ENCODE measurements at regions not wholly inside any gene's neighbourhood (a gene's known extent, or its start where the extent isn't known, plus 50 kb on each side); places are given as distances from the start of the nearest gene placed in this dataset.

DNA sequence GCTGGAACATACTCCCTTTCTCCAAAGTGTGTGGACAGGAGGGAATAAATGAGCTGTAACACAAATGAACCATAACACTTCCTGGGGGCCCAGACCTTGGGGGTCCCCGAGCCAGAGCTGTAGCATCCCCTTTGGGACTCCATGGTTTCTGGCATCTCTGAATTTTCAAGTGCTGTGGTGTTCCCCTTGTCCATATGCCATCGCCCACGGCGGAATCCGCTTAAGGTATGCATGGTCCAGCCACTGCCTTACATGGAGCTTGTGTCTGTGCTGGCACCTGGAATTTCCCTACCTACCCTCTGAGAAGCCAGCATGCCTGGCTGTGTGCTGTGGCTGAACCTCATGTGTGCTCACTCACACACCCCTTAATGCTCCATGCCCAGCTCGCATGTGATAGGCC lies 943.6 kb downstream of the SLITRK1 start:
- TF ChIP-seq MYC (IDR thresholded peaks at IDR 0.05; ENCODE audit: low read depth, low read length) (no peak), POLR2A (IDR thresholded peaks at IDR 0.05; ENCODE audit: extremely low read depth, insufficient read length) (no peak)
- TF ChIP-seq, protein P1, sequence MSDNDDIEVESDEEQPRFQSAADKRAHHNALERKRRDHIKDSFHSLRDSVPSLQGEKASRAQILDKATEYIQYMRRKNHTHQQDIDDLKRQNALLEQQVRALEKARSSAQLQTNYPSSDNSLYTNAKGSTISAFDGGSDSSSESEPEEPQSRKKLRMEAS (IDR thresholded peaks at IDR 0.05; ENCODE audit: low read depth, low read length) = no peak
- TF ChIP-seq, protein P2, sequence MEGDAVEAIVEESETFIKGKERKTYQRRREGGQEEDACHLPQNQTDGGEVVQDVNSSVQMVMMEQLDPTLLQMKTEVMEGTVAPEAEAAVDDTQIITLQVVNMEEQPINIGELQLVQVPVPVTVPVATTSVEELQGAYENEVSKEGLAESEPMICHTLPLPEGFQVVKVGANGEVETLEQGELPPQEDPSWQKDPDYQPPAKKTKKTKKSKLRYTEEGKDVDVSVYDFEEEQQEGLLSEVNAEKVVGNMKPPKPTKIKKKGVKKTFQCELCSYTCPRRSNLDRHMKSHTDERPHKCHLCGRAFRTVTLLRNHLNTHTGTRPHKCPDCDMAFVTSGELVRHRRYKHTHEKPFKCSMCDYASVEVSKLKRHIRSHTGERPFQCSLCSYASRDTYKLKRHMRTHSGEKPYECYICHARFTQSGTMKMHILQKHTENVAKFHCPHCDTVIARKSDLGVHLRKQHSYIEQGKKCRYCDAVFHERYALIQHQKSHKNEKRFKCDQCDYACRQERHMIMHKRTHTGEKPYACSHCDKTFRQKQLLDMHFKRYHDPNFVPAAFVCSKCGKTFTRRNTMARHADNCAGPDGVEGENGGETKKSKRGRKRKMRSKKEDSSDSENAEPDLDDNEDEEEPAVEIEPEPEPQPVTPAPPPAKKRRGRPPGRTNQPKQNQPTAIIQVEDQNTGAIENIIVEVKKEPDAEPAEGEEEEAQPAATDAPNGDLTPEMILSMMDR (IDR thresholded peaks at IDR 0.05; ENCODE audit: low read depth, low read length) = no peak
- no peak overlapping the region for H3K4me3 ChIP-seq (ENCODE audit: low read depth, low read length)
- DNase-seq (ENCODE audit: low read depth) = no peak

DNA sequence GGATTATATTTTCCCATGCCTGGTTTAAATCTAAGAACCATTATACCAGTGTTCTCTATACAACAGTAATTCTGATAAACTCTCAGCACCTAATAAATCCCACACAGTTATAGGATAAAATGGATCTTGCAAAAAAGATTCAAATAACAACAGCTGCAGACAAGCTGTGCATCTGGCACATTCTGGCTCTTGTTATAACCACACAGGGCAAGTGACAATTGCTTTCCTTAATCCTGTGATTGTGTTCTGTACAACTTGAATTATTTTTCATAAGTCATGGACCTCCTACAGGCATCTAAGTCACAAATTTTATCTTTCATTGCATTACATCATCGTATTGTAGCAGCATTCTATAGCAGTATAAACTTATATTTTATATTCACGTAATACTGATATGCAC lies 948.3 kb downstream of the SLITRK1 start:
- DNase-seq (ENCODE audit: low read depth) = no peak
- TF ChIP-seq POLR2A (IDR thresholded peaks at IDR 0.05; ENCODE audit: extremely low read depth, insufficient read length) (no peak), MYC (IDR thresholded peaks at IDR 0.05; ENCODE audit: low read depth, low read length) (no peak)
- TF ChIP-seq, protein P1 (IDR thresholded peaks at IDR 0.05; ENCODE audit: low read depth, low read length) = no peak
- TF ChIP-seq, protein P2 (IDR thresholded peaks at IDR 0.05; ENCODE audit: low read depth, low read length) = no peak
- H3K4me3 ChIP-seq (ENCODE audit: low read depth, low read length) = no peak overlapping the region

DNA sequence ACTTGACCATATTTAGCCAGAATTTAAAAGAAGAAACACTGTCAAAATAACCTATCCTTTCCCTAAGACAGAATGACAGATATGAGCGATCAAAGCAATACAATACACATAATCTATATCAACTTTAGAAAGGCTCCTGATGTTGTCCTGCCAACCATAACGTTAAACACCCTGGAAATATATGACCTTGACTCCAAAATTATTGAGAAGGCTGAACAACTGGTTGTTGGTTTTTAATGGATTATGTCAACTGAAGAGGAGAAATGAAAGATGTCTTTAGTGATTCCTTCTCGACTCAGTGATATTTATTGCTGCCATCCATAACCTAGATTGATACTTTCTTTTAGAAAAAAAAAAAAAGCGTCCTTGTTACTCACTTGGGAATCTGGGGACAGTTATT lies 957.2 kb downstream of the SLITRK1 start:
- no peak for DNase-seq (ENCODE audit: low read depth)
- no peak overlapping the region for H3K4me3 ChIP-seq (ENCODE audit: low read depth, low read length)
- TF ChIP-seq, protein P1 (IDR thresholded peaks at IDR 0.05; ENCODE audit: low read depth, low read length) = no peak

DNA sequence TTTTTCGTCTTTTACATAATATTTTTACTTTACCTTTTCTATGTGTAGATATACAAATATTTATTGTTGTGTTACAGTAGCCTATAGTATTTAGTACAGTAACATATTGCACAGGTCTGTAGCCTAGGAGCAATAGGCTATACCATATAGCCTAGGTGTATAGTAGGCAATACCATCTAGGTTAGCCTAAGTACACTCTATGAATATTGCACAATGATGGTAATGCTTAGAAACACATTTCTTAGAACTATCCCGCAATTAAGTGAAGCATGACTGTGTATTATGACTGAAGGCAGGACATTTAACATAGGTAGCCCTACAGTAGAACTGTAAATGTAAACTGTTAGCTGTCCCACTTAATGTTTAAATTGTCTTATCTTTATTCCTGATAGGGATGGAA lies 964.3 kb downstream of the SLITRK1 start:
- H3K4me3 ChIP-seq (ENCODE audit: low read depth, low read length) = no peak overlapping the region
- TF ChIP-seq, protein P1 (IDR thresholded peaks at IDR 0.05; ENCODE audit: low read depth, low read length) = no peak
- DNase-seq (ENCODE audit: low read depth) = no peak

DNA sequence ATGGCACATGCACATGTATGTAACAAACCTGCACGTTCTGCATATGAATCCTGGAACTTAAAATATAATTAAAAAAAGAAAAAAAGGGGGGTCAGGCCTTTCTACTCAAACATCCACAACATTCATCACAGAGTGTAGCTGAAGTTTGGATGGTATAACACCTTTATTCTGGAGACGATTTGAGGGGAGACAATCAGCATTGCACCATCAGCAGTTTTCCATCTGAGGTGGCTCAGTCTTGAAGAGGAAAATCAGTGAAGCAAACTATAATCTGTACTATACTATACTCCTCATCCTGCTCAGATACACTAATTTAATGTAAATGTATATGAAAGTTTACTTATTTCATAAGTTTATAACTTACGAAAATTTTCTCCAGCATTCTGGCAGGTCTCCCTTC lies 969.7 kb downstream of the SLITRK1 start:
- TF ChIP-seq, protein P2 (IDR thresholded peaks at IDR 0.05; ENCODE audit: low read depth, low read length) = no peak
- no peak for TF ChIP-seq POLR2A (IDR thresholded peaks at IDR 0.05; ENCODE audit: extremely low read depth, insufficient read length)
- no peak for TF ChIP-seq MYC (IDR thresholded peaks at IDR 0.05; ENCODE audit: low read depth, low read length)
- TF ChIP-seq, protein P1 (IDR thresholded peaks at IDR 0.05; ENCODE audit: low read depth, low read length) = no peak
- DNase-seq (ENCODE audit: low read depth) = no peak
- H3K4me3 ChIP-seq (ENCODE audit: low read depth, low read length) = no peak overlapping the region

DNA sequence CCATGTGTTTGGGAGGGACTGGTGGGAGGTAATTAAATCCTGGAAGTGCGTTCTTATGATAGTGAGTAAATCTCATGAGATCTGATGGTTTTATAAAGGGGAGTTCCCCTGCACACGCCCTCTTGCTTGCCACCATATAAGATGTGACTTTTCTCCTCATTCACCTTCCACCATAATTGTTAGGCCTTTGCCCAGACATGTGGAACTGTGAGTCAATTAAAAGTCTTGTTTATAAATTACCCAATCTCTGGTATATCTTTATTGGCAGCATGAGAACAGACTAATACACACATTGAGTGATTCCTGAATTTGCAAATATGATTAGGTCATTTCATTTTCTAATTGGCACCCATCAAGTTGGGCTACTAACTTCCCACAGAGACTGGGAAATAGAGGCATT lies 977.2 kb downstream of the SLITRK1 start:
- H3K4me3 ChIP-seq (ENCODE audit: low read depth, low read length) = no peak overlapping the region
- TF ChIP-seq MYC (IDR thresholded peaks at IDR 0.05; ENCODE audit: low read depth, low read length) (no peak), POLR2A (IDR thresholded peaks at IDR 0.05; ENCODE audit: extremely low read depth, insufficient read length) (no peak)
- TF ChIP-seq, protein P2 (IDR thresholded peaks at IDR 0.05; ENCODE audit: low read depth, low read length) = no peak
- TF ChIP-seq, protein P1 (IDR thresholded peaks at IDR 0.05; ENCODE audit: low read depth, low read length) = no peak
- DNase-seq (ENCODE audit: low read depth) = no peak

DNA sequence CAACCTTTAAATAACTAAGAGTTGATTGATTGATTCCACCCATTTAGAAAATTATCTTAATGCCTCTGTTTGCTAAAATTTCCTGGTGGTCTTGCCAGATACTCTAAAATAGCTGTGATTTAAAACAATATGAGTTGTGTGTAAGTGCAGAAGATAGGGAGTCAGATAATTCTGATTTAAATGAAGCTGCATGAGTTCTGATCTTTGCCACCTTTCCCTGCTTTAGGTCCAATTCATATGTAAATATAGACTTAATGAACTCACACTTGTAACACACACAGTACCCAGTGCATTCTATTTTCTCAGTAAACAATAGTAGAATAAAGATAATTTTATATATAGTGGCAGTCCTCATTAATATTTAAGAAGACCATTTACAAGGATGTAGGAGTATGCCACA lies 981.8 kb downstream of the SLITRK1 start:
- H3K4me3 ChIP-seq (ENCODE audit: low read depth, low read length) = no peak overlapping the region
- TF ChIP-seq, protein P2 (IDR thresholded peaks at IDR 0.05; ENCODE audit: low read depth, low read length) = no peak
- no peak for TF ChIP-seq POLR2A (IDR thresholded peaks at IDR 0.05; ENCODE audit: extremely low read depth, insufficient read length)
- TF ChIP-seq, protein P1 (IDR thresholded peaks at IDR 0.05; ENCODE audit: low read depth, low read length) = no peak
- no peak for TF ChIP-seq MYC (IDR thresholded peaks at IDR 0.05; ENCODE audit: low read depth, low read length)
- DNase-seq (ENCODE audit: low read depth) = no peak
